ENCODE measurements at regions not wholly inside any gene's neighbourhood (a gene's known extent, or its start where the extent isn't known, plus 50 kb on each side); places are given as distances from the start of the nearest gene placed in this dataset.

GRCh38 chr21:19541602-19542001, 1138.0 kb upstream of the TMPRSS15 start:
- TF ChIP-seq TCF12 (IDR thresholded peaks at IDR 0.05; ENCODE audit: low read depth) (peak; percentile 93), EGR1 (IDR thresholded peaks at IDR 0.05) (no peak), REST (IDR thresholded peaks at IDR 0.05; ENCODE audit: low read depth) (no peak), YY1 (IDR thresholded peaks at IDR 0.05; ENCODE audit: low read depth) (no peak), TEAD4 (IDR thresholded peaks at IDR 0.05) (peak; percentile 85), EP300 (IDR thresholded peaks at IDR 0.05; ENCODE audit: borderline replicate concordance) (peak; percentile 94), NFIC (IDR thresholded peaks at IDR 0.05) (peak; percentile 89), TAF1 (IDR thresholded peaks at IDR 0.05; ENCODE audit: low read depth) (no peak)
